GM18858 (cell line): ENCODE measurements at regions not wholly inside any gene's neighbourhood (a gene's known extent, or its start where the extent isn't known, plus 50 kb on each side); places are given as distances from the start of the nearest gene placed in this dataset.

Experiments
- ATAC-seq: cut with Tn5 transposase; IDR thresholded peaks from one replicate; pipeline ENCODE4 v1.9.1; 2021; ENCODE audit not compliant: unreplicated experiment

GRCh38 chr10:55397777-55398496 lies 596.9 kb upstream of the PCDH15 start:
- ATAC-seq = no peak

DNA sequence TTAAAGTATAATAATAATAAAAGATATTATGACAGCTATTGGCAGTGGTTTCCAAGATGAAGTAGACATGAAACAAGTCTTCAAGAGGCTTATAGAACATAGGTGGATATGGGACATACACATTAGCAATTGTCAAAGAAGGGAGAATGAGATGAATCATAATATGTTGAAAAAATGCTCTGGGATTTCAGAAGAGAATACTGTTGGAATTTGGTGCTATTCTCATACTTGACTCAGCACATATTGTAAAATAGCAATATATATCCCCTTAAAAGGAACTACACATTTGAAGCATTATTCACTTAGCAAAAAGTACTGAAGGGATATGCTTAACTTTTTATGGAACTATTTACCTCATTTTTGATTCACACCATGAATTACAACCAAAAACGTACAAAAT lies 577.2 kb upstream of the PCDH15 start:
- ATAC-seq = no peak

GRCh38 chr10:55374917-55375316 lies 573.9 kb upstream of the PCDH15 start:
- ATAC-seq = no peak

DNA sequence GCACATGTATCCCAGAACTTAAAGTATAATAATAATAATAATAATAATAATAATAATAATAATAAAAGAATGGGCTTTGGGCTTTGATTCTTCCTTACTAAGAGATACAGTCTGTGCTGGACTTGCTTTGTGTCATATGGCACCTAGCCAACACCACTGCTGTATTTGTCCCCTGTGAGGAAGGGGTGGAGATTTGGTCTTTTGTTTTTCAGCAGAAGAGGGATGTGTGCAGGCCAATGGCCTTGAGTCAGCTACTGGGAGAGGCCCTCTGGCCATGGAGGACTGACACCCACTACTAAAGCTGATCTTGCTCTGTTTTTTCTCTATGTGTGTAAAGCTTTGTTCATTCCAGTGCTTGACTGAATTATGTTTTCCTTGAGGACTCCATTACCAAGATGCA lies 573.0 kb upstream of the PCDH15 start:
- ATAC-seq = no peak

DNA sequence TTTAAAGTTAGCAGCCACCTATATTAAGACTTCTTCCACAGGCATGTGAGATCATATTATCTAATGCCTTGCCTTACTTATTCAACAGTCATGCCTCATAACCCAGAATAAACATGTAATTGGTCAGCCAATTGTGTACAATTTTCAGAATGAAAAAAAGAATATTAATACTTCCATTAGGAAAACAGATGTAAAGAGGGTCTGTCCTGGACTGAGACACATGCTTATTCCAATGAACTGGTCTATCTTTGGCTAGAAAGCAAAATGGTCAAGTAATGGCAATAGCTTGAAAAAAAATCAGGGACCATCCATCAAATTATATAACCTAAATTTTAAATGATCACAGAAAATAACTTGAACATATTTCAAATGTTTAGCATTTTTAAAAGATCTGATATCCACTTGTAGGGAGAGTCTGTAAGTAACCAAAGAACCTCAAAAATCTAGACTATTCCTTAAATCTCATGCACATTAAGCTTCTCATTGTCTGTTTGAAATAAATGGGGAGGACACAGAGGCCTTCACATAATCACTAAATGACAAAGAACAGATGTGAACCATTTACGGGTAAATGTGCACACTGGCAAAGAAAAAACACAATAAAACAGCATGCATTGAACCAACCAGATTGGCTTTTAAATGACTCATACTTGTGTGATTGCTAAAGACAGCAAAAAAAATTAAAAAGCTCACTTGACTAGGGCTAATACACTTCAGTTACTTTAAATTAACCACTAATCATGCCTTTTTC lies 568.8 kb upstream of the PCDH15 start:
- no peak for ATAC-seq

DNA sequence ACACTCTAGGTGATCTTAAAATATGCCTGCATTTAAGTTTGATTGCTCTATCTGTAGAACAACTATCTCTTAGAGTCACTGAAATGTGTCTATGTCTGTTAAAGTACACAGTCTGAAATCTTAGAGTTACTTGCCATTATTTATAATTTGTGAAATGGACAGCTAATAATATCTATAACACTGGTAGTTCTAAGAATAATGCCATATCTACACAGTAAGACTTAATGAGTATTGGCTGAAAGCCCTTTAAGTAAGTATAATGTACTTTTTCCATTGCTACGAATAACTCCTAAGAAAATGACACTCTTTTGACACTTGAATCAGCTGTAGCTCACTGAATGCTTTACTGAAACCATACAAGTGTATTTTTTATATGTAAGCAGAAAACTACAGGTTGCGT lies 567.4 kb upstream of the PCDH15 start:
- no peak for ATAC-seq

DNA sequence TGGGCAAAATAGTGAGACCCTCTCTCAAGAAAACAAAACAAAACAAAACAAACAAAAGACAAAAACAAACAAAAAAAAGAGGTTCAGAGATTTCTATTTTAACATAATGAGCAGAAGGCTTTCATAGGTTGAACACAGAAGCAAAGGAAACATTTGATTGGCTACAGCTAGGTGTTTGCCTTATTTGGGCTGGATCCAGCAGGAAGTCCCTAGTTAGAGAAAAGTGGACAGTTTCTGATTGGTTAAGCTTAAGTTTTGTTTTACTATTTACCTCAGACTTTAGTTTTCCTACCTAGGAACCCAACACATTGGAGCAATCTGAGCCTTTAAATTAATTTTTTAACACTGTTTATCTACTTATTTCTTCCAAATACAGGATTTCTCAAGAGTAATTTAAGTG lies 566.5 kb upstream of the PCDH15 start:
- no peak for ATAC-seq

GRCh38 chr10:55358539-55358938 lies 557.5 kb upstream of the PCDH15 start:
- no peak for ATAC-seq

DNA sequence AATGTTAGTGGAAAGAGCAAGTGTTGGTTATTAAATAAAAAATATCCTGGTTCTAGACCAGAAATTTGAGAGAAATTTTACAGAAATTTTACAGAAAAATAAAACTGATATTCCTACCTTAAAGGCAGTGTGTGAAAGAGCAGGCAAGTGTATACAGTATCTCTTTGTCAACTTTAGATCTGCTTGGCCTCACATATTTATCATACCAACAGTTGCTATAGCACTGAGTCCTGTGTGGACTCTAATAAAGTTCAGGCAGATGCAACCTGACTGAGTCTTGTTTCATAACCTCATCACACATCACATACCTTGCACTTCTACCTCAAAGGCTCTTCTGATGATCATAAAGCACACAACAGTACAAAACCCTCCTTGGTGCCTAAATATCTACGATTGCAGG lies 552.4 kb upstream of the PCDH15 start:
- ATAC-seq = no peak

DNA sequence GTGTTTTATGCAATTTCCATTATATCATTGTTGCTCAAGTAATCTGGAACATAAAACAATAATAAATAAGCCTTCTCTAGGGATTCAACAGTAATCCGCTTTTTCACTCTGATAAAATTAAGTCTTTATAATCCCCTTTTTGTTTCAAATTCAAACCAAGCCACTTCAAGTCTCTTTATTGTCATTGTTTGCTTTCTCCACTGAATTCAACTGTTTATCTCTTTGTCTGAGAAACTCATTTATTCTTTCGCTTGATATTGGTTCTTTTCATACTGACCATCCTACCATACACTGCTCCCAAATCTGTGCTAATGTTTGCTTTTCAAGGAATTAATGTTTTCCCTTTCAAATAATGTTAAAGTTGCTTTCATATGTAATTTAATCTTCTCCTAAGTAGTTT lies 550.4 kb upstream of the PCDH15 start:
- no peak for ATAC-seq

DNA sequence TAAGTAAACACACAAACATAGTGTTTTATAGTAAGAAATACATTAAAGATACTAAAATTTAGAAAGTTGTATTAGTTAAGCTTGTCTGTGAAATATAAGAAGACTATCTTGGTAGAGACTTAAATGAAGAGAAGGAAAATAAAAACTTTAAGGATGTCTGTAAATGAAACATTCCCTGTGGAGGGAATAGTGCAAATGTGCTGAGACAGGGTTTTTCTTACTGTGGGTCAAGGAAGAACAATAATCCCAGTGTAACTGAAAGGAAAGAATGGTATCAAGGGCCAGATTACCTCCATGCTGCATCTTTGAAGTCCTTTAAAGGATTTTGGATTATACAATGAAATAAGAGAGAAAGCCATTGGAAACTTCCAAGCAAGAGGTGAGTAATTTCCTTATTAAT lies 547.5 kb upstream of the PCDH15 start:
- no peak for ATAC-seq

DNA sequence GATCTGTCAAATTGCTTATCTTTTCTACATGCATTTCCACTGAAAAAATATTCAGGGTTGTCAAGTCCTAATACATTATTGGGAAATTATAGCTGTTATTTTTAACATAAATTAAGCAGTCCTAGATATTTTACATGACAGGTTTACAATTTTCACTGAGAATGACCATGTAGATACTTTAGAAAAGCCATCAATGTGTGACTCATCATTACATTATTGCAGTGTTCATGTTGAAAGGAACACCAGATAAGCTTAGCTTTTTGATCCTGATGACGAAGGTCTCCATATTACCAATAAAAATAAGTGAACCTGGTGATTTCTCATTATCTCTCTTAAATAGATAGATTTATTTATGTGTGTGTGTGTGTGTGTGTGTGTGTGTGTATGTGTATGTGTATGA lies 529.5 kb upstream of the PCDH15 start:
- ATAC-seq = no peak

GRCh38 chr10:55329796-55330195 lies 528.8 kb upstream of the PCDH15 start:
- no peak for ATAC-seq

DNA sequence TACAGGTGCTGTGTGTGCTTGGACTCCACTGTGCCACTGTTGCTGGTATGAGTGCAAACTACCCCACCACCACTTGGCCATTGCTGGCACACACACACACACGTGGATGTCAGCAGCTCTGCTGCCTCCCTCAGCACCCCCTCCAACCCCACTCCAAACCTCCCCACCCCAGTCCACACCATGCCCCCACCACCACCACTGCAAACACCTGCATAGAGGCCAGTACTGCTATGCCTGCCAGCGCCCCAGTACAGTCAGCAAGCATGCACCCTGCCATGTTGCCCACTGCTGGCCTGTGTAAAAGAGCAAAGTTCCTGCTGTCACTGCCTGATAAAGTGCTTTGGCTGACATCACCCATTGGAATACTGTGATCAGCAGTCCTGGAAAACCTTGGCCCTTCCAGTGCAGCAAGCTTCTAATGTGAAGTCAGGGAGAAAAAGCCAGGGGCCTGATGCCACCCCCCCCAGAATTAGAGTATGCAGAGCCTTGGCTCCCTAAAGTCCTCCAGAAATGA lies 519.2 kb upstream of the PCDH15 start:
- no peak for ATAC-seq

- ATAC-seq = no peak
Observed at GRCh38 chr10:55311848-55312635, 511.0 kb upstream of the PCDH15 start.

GRCh38 chr10:55310143-55310542 lies 509.1 kb upstream of the PCDH15 start:
- no peak for ATAC-seq

- ATAC-seq = no peak
Observed at GRCh38 chr10:55305285-55305684, 504.3 kb upstream of the PCDH15 start.

DNA sequence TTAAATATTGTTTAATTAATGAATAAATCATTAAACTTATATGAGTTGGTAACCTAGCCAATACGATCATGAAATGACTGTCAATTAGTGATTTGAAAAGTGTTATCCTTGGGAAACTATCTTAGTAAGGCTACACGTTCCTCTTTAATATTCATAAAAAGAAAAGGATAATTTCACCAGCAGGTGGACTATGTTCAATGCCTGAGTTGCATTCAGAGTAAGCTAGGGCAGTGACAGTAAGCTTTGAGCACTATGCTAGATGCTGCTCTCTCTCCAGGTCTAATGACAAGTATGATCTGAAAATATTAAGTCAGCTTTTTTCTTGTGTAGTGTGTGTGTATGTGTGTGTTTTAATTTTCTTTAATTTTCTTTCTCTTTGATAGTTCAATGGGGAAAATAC lies 486.3 kb upstream of the PCDH15 start:
- ATAC-seq = no peak

DNA sequence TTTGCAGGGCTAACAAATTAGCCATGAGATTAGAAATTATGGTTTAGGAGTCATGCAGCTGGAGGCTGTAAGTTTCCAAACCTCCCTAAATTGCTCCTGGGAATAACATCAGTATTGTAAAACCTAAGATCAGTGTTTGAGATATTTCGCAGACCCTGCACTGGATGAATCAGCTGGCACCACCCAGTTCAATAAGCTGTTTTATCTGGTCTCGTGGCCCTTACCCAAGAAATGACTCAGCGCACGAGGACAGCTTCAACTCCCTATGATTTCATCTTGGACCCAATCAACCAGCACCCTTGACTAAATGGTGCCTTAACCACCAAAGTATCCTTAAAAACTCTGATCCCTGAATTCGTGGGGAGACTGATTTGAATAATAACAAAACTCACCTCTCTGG lies 482.0 kb upstream of the PCDH15 start:
- ATAC-seq = no peak

DNA sequence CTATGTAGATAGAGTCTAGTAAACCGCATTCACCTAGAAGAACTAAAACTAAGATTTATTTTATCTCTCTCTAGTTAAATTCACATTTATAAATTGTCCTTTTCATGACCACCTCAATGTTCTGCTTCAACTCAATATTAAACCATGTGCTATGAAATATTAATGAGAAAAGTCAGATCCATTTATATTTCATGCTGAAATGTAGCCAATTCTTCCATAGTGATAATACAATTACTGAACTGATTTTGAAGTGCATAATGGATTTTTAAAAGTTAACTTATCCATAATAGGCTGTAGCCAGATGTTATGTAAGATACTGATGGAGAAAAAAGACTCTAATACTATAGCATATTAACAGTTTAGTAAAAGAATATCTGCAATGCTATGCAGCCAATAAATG lies 479.7 kb upstream of the PCDH15 start:
- no peak for ATAC-seq

DNA sequence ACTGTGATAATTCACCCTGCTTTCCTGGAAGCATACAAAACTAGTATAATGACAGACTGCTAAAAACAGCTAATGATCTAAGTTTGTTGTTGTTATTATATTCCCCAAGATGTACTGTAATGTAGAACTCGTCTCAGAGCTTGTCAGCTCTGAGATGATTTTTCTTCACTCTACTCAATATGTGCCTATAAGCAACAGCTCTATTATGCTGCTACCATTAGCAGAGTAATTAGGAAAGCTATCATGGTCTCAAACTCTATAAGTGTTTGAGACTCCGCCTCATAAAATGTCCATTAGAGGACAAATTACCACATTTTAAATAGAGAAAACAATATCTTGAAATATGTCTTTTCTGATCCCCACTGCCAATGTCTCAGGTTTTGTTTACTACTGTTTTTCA lies 476.5 kb upstream of the PCDH15 start:
- no peak for ATAC-seq

DNA sequence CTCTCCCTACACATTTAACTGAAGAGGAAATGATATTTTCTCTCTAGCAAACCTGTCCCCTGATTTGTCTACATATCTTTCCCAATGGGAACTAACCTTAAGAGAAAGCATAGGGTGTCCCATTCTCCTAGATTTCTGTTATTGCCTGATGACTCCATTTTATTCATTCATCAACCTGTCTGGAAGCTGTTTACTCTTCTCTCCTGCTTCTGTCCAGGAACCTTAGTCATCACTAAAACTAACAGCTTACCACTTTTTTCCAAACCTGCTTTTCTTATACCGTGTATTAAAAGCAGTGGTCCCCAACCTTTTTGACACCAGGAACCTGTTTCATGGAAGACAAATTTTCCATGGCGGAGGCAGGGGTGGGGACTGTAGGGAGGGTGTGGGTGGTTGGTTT lies 473.3 kb upstream of the PCDH15 start:
- no peak for ATAC-seq
